Lower leg skin (tissue), 4 donors: ENCODE measurements at regions not wholly inside any gene's neighbourhood (a gene's known extent, or its start where the extent isn't known, plus 50 kb on each side); places are given as distances from the start of the nearest gene placed in this dataset.

Source experiments
- DNase-seq, 2 donors: peaks; one replicate each; pipeline ENCODE4 v3.0.0-alpha.2; 2019; ENCODE audit warnings: low spot score in 2 of 2
- H3K4me3 ChIP-seq: fragments of 200-600 bp; sonication (generic); 2 replicates; pipeline ENCODE4 v1.5.1; 2017; ENCODE audit warnings: mild to moderate bottlenecking, low read depth; ENCODE audit not compliant: poor library complexity, severe bottlenecking
- POLR2A ChIP-seq, 2 donors: fragments of 450-650 bp; IDR thresholded peaks; one replicate each; pipeline ENCODE4 v1.6.1; 2016 to 2017; ENCODE audit warnings: antibody characterized with exemption in 2 of 2, mild to moderate bottlenecking in 1 of 2, moderate library complexity in 1 of 2
- WGBS, 2 donors: methylation state at CpG; one replicate each; pipeline ENCODE4 v1.1.5; 2018; 5-methylcytosine and 5-hydroxymethylcytosine counted together
- intact Hi-C: fragments of 100-400 bp; cut with DNase I; formaldehyde crosslinking; loops from one replicate; pipeline ENCODE4 v1.15.0; 2023; ENCODE audit warnings: low total_unique reads
- TF ChIP-seq, protein P1 (sequence below), 3 donors: fragments of 450-650 bp; IDR thresholded peaks; one replicate each; pipeline ENCODE4 v1.5.1; 2016; ENCODE audit warnings: antibody characterized with exemption in 3 of 3, mild to moderate bottlenecking in 3 of 3, moderate library complexity in 2 of 3

DNA sequence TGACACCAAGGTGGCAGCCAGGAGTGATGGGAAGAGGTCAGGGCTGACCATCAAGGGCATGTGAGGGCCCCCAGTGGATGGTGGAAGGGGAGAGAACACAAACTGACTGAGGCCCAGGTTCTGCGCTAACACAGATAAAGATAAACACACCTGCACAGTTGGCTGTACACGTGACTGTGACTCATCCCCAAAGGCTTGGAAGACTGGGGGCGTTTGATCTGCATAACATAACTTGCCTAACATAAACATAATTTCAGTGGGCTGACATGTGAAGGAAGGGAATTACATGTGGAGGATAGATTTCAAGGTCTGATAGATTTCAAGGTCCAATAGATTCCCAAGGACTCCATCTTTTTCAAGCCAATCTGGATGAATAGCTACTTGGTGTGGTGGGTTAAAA is 100.9 kb upstream of the TNRC6C start:
- WGBS, 2 donors, result 50 to 53% methylated on average over 3 of the region's 3 CpGs
- no peak for DNase-seq
- TF ChIP-seq, protein P1, sequence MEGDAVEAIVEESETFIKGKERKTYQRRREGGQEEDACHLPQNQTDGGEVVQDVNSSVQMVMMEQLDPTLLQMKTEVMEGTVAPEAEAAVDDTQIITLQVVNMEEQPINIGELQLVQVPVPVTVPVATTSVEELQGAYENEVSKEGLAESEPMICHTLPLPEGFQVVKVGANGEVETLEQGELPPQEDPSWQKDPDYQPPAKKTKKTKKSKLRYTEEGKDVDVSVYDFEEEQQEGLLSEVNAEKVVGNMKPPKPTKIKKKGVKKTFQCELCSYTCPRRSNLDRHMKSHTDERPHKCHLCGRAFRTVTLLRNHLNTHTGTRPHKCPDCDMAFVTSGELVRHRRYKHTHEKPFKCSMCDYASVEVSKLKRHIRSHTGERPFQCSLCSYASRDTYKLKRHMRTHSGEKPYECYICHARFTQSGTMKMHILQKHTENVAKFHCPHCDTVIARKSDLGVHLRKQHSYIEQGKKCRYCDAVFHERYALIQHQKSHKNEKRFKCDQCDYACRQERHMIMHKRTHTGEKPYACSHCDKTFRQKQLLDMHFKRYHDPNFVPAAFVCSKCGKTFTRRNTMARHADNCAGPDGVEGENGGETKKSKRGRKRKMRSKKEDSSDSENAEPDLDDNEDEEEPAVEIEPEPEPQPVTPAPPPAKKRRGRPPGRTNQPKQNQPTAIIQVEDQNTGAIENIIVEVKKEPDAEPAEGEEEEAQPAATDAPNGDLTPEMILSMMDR (IDR thresholded peaks at IDR 0.05), result no peak
- TF ChIP-seq POLR2A (IDR thresholded peaks at IDR 0.05), result no peak
- intact Hi-C loops, result no loop called here
- no peak overlapping the region for H3K4me3 ChIP-seq

DNA sequence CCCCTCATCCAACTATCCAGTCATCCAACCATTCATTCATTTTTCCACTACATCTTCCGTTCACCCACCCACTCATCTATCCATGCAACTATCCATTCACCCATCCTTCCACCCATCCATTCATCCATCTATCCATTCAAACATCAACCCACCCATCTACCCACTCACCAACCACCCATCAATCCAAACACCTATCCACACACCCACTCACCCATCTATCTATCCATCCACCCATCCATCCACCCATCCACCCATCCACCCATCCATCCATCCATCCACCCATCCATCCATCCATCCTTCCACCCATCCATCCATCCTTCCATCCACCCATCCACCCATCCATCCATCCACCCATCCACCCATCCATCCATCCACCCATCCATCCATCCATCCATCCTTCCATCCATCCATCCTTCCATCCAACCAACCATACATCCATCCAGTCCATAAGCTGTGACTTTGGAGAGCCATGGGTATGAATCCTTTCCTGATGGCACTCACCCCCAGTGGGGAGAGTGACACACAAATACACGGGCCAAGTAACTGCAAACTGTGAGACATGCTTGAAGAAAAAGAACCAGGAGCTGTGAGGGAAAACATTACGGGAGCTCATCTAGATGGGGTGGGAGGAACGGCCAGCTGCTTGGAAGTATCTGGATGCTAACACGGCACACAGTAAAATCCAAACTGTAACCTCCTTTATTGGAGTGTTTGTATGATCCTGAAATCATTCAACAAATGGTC is 100.0 kb upstream of the TNRC6C start:
- H3K4me3 ChIP-seq, result no peak overlapping the region
- no peak for DNase-seq
- TF ChIP-seq, protein P1 (IDR thresholded peaks at IDR 0.05), result no peak
- no peak for TF ChIP-seq POLR2A (IDR thresholded peaks at IDR 0.05)
- 74 to 75% methylated on average over 5 of the region's 5 CpGs for WGBS, 2 donors
- intact Hi-C loops, result no loop called here

DNA sequence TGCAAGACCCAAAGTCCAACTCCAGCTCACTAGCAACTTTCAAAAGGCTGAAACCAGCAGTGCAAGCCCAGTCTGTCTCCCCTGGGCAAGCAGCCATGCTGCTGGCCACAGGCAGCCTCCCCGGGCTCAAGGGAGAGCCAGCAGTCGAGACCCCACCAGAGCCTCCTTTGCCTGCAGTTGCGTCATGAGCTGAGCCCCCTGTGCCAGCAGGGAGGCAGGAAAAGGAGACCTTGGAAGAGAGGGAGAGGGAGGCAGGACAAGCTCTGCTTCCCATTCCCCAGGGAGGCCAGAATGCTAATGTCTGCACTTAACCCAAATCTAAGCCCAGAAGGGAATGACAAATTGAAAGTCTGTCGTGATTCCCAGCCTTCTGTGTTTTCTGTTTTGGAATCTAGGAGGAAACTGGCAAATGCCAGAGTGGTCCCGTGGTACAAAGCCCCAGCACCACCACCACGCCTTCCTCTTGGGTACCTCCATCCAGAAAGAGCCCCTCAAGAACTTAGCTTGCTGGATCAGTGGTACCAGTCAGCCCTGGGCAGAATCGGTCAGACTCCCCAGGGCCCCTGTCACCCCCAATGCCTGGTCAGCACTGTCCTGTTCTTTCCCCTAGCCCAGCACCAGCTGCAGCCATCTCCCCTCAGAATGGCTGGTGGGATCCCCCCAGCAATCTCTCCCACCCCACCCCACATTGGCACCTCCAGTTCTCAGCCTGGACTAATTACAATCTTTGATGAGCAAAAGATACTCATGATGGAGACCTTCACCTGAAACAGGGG is 99.3 kb upstream of the TNRC6C start:
- intact Hi-C loops, result no loop called here
- H3K4me3 ChIP-seq, result no peak overlapping the region
- 65 to 67% methylated on average over 7 of the region's 7 CpGs for WGBS, 2 donors
- no peak for DNase-seq
- TF ChIP-seq, protein P1 (IDR thresholded peaks at IDR 0.05), result no peak
- TF ChIP-seq POLR2A (IDR thresholded peaks at IDR 0.05), result no peak

DNA sequence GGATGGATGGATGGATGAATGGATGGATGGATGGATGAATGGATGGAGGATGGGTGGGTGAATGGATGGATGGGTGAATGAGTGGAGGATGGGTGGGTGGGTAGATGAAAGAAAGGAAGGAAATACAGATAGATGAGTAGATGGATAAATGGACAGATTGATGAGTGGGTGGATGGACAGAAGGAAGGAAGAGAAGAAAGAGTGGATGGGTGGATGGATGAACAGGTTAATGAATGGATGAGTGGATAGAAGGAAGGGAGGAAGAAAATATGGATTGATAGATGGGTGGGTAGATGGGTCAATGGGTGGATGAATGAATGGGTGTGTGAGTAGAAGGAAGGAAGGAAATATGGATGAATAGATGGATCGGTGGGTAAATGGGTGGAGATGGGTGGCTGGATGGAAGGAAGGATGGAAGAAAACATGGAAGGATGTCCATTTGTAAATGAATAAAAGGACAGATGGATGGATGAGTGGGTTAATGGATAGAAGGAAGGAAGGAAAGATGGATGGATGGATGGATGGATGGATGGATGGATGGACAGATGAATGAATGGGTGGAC is 97.3 kb upstream of the TNRC6C start:
- H3K4me3 ChIP-seq, result no peak overlapping the region
- WGBS, 2 donors, result 90 to 94% methylated on average over 1 of the region's 1 CpG
- TF ChIP-seq POLR2A (IDR thresholded peaks at IDR 0.05), result no peak
- TF ChIP-seq, protein P1 (IDR thresholded peaks at IDR 0.05), result no peak
- intact Hi-C loops, result no loop called here
- no peak for DNase-seq

DNA sequence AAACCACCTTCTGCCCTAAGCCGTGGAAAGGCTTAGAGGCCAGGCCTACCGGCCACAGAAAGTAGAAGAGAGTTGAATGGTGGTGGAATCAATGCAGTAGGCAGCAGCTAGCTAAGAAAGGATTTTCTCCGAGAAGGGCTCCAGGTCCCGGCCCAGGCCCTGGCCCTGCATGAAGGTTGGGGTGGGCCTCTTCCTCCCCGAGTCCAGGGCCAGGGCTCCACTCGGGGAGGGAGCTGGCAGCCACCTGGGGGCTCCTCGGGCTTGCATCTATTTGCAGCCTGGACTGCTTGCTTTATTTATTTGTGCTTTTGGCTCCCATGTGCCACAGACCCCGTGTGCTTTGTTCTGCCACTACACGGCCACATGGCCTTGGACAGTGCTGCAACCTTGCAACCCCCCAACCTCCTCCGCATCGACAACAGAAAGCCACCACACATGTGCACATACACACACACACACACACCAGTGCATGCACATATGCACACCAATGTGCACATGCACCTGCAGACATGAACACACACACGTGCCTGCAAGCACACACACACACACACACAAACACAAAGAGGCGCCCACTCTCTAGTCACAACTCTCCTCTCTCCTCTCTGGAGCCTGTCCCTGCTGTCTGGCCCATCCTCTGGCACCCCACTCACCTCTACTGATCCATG is 96.4 kb upstream of the TNRC6C start:
- DNase-seq, result no peak
- intact Hi-C loops, result no loop called here
- WGBS, 2 donors, result 89 to 90% methylated on average over 13 of the region's 13 CpGs
- TF ChIP-seq POLR2A (IDR thresholded peaks at IDR 0.05), result no peak
- TF ChIP-seq, protein P1 (IDR thresholded peaks at IDR 0.05), result no peak
- no peak overlapping the region for H3K4me3 ChIP-seq
